NCI-H226 (cell line): ENCODE measurements at regions not wholly inside any gene's neighbourhood (a gene's known extent, or its start where the extent isn't known, plus 50 kb on each side); places are given as distances from the start of the nearest gene placed in this dataset.
"Not testable (repeated sequence)": the region's sequence is repeated elsewhere in the genome, so short reads cannot be mapped to it uniquely, and the experiment has no call there.

Source experiments
- DNase-seq: peaks from one replicate; pipeline ENCODE4 v3.0.0-alpha.2; 2015

DNA sequence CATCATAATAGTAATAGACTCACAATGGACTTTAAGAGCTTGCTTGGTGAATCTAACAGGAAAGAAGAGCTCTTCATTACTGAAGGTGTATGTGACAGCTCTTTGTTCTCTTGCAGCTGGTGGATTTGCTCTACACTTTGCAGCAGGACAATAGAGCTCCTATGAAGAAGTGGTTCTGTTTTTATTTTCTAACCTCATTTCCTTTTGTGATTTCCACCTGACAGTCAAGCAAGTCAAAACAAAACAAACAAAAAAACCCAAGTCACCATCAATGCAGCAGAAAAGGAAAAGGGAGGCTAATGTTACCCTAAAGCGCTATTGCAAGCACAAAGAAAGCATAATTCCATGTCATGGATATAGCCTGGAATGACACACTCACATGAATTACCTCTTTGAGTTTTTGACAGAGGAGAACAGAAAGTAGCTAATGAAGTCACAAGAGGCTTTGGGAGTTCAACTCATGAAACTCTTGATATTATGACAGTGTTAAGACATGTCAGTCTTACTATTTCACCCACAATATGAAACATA is 1188.1 kb downstream of the EPHA7 start:
- DNase-seq, result no peak

DNA sequence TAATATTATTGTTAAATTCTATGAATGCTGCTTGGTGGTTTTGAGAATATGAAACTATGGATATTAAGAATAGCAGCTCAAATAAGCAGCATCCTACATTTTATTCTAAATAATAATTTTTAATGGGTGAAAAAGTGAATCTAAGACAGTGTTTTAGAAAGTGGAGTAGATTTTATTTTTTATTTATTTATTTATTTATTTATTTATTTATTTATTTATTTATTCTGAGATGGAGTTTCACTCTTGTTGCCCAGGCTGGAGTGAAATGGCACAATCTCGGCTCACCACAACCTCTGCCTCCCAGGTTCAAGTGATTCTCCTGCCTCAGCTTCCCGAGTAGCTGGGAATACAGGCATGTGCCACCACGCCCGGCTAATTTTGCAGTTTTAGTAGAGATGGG is 1199.4 kb downstream of the EPHA7 start:
- not testable (repeated sequence) for DNase-seq

DNA sequence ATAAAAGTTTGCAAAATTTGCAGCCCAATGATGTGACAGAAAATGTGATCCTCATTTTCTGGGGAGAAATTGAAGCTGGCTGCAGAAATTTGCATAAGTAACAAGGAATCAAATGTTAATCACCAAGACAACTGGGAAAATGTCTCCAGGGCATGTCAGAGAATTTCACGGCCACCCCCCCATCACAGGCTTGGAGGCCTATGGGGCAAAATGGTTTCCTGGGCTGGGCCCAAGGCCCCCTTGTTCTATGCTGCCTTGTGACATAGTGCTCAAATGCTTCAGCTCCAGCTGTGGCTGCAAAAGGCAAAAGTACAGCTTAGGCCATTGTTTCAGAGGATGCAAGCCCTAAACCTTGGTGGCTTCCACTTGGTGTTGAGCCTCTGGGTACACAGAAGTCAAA is 1202.6 kb downstream of the EPHA7 start:
- DNase-seq, result no peak

DNA sequence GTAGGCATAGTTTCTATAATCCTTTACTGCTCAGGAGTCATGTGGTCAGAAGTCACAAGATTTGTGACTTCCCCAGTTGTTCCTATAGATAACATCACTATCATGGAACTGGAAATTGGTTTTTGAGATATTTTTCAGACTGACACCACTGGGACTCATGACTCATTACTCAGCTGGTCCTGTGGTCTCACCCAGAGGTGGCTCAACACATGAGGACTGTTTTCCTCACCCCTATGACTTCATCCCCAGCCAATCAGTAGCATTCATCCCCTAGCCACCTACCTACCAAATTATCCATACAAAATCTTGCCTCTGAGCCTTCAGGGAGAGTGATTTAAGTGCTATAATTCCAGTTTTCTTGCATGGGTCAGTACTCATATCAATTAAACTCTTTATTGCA is 1217.7 kb downstream of the EPHA7 start:
- DNase-seq, result no peak

DNA sequence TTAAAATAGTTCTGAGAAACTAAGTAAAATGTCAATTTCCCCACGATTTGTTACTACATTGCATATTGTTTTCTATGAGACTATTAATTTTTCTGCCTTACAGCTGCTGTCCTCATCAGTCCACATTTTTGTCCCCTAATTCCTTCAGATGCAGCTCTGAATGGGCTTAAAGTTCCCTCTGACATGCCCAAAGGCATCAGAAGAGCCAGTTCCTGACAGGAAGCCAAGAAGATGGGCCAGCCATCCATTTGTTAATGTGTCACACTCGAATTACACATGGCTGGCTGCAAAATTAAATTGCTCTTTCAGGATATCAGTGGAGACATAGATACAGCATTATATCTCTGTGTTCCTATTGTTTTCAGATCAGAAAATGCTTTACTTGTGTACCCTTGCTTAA is 1223.0 kb downstream of the EPHA7 start:
- DNase-seq, result no peak

- no peak for DNase-seq
Measured at GRCh38 chr6:92195796-92196195, 1223.6 kb downstream of the EPHA7 start.

GRCh38 chr6:92188016-92188415 is 1231.3 kb downstream of the EPHA7 start:
- DNase-seq, result no peak

DNA sequence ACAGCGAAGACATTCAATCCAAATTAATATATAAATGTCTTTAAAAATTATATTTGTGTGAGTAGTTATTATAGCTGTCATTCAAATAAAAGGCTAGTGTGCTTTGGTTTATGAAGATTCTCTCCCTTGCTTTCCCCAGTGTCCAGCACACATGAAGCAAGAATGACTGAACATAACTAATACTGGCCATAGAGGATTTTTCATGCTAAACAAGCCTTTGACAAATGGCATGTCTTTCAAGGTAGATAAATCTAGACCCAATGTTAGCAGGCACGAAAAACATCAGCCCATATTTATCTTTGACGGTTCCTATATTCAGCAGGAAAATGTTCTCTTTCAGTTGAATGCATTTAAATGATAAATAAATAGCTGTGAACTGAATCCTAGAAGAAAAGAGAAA is 1234.4 kb downstream of the EPHA7 start:
- DNase-seq, result no peak

GRCh38 chr6:92181347-92181746 is 1238.0 kb downstream of the EPHA7 start:
- no peak for DNase-seq

- no peak for DNase-seq
Measured at GRCh38 chr6:92180090-92180489, 1239.3 kb downstream of the EPHA7 start.

GRCh38 chr6:92176666-92177065 is 1242.7 kb downstream of the EPHA7 start:
- DNase-seq, result no peak

DNA sequence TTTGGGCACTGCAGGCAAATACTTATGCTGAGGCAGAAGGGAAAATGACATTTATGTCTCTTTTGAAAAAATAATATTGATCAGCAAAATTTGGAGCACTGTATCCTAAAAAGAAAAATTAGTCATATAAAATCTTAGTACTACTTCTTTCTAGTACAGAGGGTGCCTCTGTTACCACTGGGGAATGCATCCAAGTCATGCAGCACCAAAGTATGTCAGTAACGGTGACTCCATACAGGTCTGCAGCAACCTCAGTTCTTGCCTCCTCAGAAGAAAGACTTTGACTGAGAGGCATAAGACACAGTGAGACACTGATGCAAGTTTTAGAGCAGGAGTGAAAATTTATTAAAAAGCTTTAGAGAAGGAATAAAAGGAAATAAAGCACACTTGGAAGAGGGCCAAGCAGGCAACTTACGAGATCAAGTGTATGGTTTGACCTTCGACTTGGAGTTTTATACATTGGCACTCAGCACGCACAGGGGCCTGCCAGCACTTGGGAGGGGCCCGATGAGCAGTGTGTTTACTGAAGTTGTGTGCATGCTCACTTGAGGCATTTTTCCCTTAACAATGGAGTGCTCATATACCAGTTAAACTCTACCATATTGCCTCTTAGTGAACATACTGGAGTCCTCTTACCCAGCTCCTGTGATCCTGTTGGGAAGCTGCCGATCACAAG is 1244.8 kb downstream of the EPHA7 start:
- no peak for DNase-seq

DNA sequence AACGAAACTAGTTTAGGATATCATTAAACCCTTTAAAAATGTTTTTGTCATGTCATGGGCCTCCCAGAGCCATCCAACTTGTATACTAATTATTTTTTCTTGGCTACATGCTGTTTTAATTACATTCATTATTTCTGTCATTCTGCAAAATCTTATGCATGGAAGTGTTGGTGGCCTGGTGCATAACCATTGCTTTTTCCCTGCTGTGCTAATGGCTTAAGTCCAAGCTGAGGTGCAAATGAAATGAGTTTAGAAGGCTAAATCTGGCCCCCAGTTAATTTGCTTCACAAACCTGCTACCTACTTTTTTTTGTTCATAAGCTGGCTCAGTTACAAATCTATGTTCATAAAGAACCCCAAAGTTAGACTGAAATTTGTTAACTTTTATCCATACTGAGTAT is 1249.9 kb downstream of the EPHA7 start:
- DNase-seq, result no peak

- DNase-seq, result no peak
Measured at GRCh38 chr6:92166666-92167065, 1252.7 kb downstream of the EPHA7 start.

DNA sequence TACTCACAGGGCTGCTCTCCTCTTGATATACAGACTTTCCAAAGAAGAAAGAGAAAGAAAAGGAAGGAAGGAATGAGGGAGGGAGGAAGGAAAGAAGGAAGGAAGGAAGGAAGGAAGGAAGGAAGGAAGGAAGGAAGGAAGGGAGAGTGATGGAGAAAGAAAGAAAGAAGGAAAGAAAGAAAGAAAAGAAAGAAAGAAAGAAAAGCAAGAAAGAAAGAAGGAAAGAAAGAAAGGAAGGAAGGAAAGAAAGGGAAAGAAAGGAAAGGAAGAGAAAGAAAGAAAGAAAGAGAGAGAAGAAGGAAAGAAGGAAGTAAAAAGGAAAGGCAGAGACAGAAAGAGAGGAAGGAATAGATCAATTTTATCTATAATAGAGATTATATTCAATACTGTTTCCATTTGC is 1257.4 kb downstream of the EPHA7 start:
- DNase-seq, result no peak

- DNase-seq, result no peak
Measured at GRCh38 chr6:92160226-92160625, 1259.1 kb downstream of the EPHA7 start.

GRCh38 chr6:92159046-92159445 is 1260.3 kb downstream of the EPHA7 start:
- DNase-seq, result no peak

DNA sequence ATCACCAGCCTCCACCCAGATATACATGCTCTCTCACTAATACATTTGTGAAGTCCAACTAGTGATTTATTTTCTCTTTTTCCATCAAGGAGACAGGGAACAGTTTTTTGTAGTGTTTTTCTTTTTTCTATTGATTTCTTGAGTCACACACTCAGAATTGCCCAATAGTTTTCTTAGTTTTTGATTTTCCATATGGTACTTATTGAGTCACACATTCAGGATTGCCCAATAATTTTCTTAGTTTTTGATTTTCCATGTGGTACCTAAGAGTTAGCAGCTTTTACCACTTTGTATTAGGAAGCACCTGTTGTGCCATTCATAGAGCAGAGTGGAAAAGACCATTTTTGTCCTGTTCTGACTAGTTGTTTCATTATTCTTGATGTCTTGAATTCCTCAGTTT is 1268.8 kb downstream of the EPHA7 start:
- DNase-seq, result no peak

DNA sequence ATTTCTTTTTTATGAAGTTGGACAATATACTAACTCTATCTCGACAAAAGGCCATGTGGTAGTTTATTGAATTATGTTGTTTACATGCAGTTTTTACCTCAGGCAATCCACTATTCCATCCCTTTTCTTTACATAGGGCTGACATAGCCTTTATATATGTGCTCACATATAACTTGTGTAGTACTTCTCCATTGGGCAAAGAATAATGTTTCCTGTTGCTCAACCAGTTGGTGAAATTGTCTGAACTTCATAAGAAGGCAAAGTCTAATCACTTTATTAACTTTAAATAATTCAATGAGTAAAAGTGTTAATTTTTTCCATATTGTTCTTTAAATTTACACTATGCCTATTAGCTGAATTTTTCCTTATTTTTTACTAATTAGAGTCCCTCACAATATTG is 1272.1 kb downstream of the EPHA7 start:
- no peak for DNase-seq

- DNase-seq, result peak; percentile 1
Measured at GRCh38 chr6:92139601-92140000, 1279.8 kb downstream of the EPHA7 start.

DNA sequence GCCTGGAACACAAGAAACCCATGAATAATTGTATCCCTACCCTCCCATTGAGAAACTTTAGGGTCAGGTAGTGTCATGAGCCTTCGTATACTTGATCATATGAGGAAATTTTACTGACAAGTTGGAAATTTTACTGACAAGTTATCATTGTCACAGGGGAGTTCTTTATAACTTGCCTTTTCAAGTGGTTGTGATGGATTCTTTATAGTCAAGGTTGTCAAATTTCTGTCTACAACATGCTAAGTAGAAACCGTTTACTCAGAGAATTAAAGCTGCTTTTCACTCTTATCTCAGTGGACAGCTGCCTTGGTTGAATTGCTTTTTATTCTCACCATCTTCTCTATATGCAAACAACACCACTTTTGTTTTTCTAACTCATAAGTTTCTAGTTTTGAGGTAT is 1286.4 kb downstream of the EPHA7 start:
- DNase-seq, result no peak

DNA sequence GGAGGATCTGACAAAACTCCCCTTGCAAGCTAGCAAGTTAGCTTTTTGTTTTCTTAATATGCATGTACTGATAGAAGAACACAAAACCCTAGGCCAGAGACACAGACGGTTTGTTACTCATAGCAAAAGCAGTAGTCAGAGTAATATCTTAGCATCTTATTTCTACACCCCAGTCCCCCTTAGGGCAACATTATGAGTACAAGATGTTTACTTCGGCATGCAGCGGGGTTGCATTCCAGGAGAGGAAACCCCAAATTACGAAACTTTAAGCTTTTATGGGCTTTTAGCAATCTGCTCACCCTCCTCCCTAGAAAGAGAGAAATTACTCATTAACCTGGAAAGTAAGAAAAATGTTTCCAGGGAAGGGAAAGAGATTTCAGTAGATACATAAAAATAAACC is 1286.9 kb downstream of the EPHA7 start:
- DNase-seq, result peak; percentile 24

DNA sequence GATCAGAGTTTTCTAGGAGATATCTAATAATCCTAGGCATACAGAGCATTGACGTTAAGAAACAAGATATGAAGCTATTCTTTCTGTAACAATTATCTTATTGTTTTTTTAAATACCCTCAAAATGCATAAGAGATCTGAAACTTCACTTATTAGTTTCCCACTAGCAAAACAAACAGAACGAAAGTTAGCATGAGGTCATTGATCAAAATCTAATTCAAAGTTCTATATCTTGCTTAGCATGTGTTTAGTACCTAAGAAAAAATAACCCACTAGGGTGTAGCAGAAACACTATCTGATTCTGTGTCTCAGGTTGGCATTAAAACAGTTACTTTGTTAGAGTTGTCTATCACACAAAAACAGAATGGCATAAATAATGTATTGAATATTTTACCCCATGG is 1288.4 kb downstream of the EPHA7 start:
- no peak for DNase-seq

DNA sequence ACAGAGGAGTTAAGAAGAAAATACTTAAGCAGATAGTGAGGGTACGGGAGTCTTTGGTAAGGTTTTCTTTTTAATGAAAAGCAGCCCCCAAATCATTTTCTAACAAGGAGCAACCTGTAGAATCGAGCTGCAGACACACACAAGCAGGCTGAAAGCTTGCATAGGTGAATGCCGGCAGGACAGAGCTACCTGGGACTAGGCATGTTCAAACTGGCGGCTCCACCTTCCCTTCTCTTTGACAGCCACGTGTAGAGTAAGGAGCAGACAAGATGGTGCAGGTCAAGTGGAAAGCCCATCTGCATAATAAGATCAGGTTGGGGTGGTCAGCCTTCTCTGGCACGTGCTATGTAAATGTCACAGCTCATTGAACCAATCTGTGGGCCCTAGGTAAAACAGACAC is 1292.4 kb downstream of the EPHA7 start:
- DNase-seq, result no peak

DNA sequence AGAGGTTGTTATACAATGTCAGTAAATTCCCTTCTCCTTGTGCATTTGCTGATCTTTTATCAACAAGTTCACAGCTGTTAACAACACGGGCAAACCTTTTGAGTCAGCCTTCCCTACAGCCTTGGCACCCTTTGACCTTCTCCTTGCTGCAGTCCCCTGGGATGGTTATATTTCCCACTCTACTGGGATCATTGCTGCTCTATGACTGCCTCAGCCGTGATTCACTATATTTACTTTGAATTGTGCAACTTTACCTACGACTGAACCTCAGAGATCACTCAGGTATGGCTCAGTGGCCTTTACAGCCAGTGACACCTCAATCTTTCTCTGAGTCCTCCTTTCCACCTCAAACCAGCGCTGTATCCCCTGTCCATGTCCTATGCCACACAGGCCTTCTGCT is 1293.3 kb downstream of the EPHA7 start:
- DNase-seq, result no peak
